Neuronal stem cell (in vitro differentiated cells): ENCODE measurements at regions not wholly inside any gene's neighbourhood (a gene's known extent, or its start where the extent isn't known, plus 50 kb on each side); places are given as distances from the start of the nearest gene placed in this dataset.

Experiments
- DNase-seq: peaks from one replicate; pipeline ENCODE4 v3.0.0-alpha.2; 2013; ENCODE audit warnings: low spot score
- H2AFZ ChIP-seq: one replicate; pipeline ENCODE4 v1.6.1; 2013; ENCODE audit warnings: mild to moderate bottlenecking, low read length, inconsistent platforms
- H2AK5ac ChIP-seq: 2 replicates; pipeline ENCODE4 v1.6.1; 2013; ENCODE audit warnings: low read depth, mild to moderate bottlenecking, inconsistent platforms, low read length, moderate library complexity, mixed read lengths
- H2BK120ac ChIP-seq: 2 replicates; pipeline ENCODE4 v1.6.1; 2013; ENCODE audit warnings: low read depth, mild to moderate bottlenecking, inconsistent platforms, low read length, moderate library complexity, mixed read lengths
- H2BK12ac ChIP-seq: one replicate; pipeline ENCODE4 v1.6.1; 2013; ENCODE audit warnings: low read length, inconsistent platforms
- H2BK15ac ChIP-seq: 2 replicates; pipeline ENCODE4 v1.6.1; 2013; ENCODE audit warnings: mild to moderate bottlenecking, low read length, inconsistent platforms, mixed read lengths
- H2BK5ac ChIP-seq: one replicate; pipeline ENCODE4 v1.6.1; 2013; ENCODE audit warnings: inconsistent platforms, mild to moderate bottlenecking, low read length, moderate library complexity
- H3K14ac ChIP-seq: one replicate; pipeline ENCODE4 v1.6.1; 2013; ENCODE audit warnings: low read length, inconsistent platforms
- H3K18ac ChIP-seq: 2 replicates; pipeline ENCODE4 v1.6.1; 2013; ENCODE audit warnings: low read length, inconsistent platforms
- H3K23ac ChIP-seq: 2 replicates; pipeline ENCODE4 v1.6.1; 2013; ENCODE audit warnings: low read depth, mild to moderate bottlenecking, mixed read lengths, low read length, inconsistent platforms; ENCODE audit not compliant: poor library complexity
- H3K27ac ChIP-seq: replicated peaks from 3 replicates; pipeline ENCODE4 v1.5.1; 2013; ENCODE audit warnings: low read length, inconsistent platforms
- H3K27me3 ChIP-seq, 3 experiments: 2 replicates each; pipeline ENCODE4 v1.6.1; 2013; ENCODE audit warnings: low read length in 3 of 3, mild to moderate bottlenecking in 2 of 3, inconsistent platforms in 1 of 3, low read depth in 1 of 3, mixed read lengths in 1 of 3, moderate library complexity in 1 of 3; ENCODE audit not compliant: control insufficient read depth in 3 of 3, insufficient read depth in 3 of 3
- H3K36me3 ChIP-seq, 2 donors: replicated peaks in 1 of 2; 2 replicates each; pipeline ENCODE4 v1.6.1; 2013; ENCODE audit warnings: low read length in 2 of 2; ENCODE audit not compliant: control insufficient read depth in 2 of 2, insufficient read depth in 2 of 2
- H3K4ac ChIP-seq: 2 replicates; pipeline ENCODE4 v1.6.1; 2013; ENCODE audit warnings: inconsistent platforms, mild to moderate bottlenecking, low read length, moderate library complexity
- H3K4me1 ChIP-seq, 2 donors: 1 replicate in 1 of 2; 2 replicates in 1 of 2; pipeline ENCODE4 v1.6.1; 2013; ENCODE audit warnings: low read length in 2 of 2, low read depth in 1 of 2; ENCODE audit not compliant: control insufficient read depth in 2 of 2, insufficient read depth in 1 of 2
- H3K4me2 ChIP-seq: one replicate; pipeline ENCODE4 v1.6.1; 2013; ENCODE audit warnings: mild to moderate bottlenecking, low read length, inconsistent platforms; ENCODE audit not compliant: insufficient read depth, poor library complexity, severe bottlenecking
- H3K4me3 ChIP-seq, 2 donors: 2 replicates each; pipeline ENCODE4 v1.5.1; 2013; ENCODE audit warnings: low read length in 2 of 2, mild to moderate bottlenecking in 2 of 2, inconsistent platforms in 1 of 2, moderate library complexity in 1 of 2
- H3K79me1 ChIP-seq: one replicate; pipeline ENCODE4 v1.6.1; 2013; ENCODE audit warnings: low read depth, mild to moderate bottlenecking, inconsistent platforms, low read length, moderate library complexity
- H3K9ac ChIP-seq: one replicate; pipeline ENCODE4 v1.6.1; 2013; ENCODE audit warnings: mild to moderate bottlenecking, low read depth, low read length, inconsistent platforms; ENCODE audit not compliant: poor library complexity
- H3K9me3 ChIP-seq, 2 donors: replicated peaks in 1 of 2; 2 replicates each; pipeline versions ENCODE3 to v1.6.1; 2013; ENCODE audit warnings: low read length in 2 of 2, mild to moderate bottlenecking in 2 of 2, inconsistent platforms in 1 of 2, low read depth in 1 of 2, mixed read lengths in 1 of 2, moderate library complexity in 1 of 2; ENCODE audit not compliant: control insufficient read depth in 2 of 2, insufficient read depth in 1 of 2
- H4K8ac ChIP-seq: one replicate; pipeline ENCODE4 v1.6.1; 2013; ENCODE audit warnings: low read depth, mild to moderate bottlenecking, inconsistent platforms, low read length, moderate library complexity
- H4K91ac ChIP-seq: one replicate; pipeline ENCODE4 v1.6.1; 2013; ENCODE audit warnings: low read length, low read depth, mild to moderate bottlenecking, inconsistent platforms; ENCODE audit not compliant: poor library complexity
- WGBS, 2 donors: extraction: QIAGEN DNeasy Blood & Tissue Kit; methylation state at CpG; one replicate each; pipeline ENCODE4 v1.1.7; 2013; ENCODE audit warnings: missing lambda C conversion rate in 2 of 2, mixed read lengths in 1 of 2; ENCODE audit not compliant: insufficient read length in 2 of 2, insufficient replicate concordance in 1 of 2; ENCODE audit errors: extremely low coverage in 2 of 2; 5-methylcytosine and 5-hydroxymethylcytosine counted together

DNA sequence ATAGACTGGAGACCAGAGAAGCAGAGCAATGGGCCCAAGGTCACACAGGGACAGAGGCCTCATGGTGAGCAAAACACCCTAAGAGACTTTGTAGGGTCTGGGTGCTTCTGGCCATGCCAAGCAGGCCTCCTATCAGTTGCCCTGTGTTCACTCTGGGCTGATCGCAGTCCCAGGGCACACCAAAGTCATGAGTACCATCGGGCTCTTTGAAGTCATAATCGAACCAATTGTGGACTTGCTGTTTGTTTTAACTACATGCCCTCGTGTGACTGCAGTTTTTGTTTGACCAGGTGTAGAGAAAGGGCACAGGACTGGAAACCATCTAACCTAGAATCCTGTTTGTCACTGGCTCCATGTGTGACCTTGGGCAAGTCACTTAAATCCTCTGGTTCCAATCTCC, 172.5 kb upstream of the CPEB2 start:
- Histone ChIP-seq H3K4me1 (no peaks in the 10 kb centered on the region), H4K91ac (no peak overlapping the region), H3K4ac (no peak overlapping the region), H3K79me1 (no peaks in the 10 kb centered on the region), H3K18ac (no peak overlapping the region), H2BK15ac (peak overlapping the region; percentile 20), H2BK120ac (no peak overlapping the region), H3K27ac (no peak overlapping the region), H2AK5ac (no peak overlapping the region), H3K4me3 (no peak overlapping the region), H3K4me2 (no peak overlapping the region), H3K27me3 (no peaks in the 10 kb centered on the region), H2BK5ac (no peak overlapping the region), H3K9me3 (no peaks in the 10 kb centered on the region), H2AFZ (no peak overlapping the region), H3K36me3 (no peaks in the 10 kb centered on the region), H4K8ac (no peak overlapping the region), H2BK12ac (no peak overlapping the region), H3K9ac (no peak overlapping the region), H3K23ac (no peak overlapping the region), H3K14ac (no peak overlapping the region)
- no peak for DNase-seq
- no CpG with 5 or more reads among the region's 4 CpGs for WGBS, 2 donors

DNA sequence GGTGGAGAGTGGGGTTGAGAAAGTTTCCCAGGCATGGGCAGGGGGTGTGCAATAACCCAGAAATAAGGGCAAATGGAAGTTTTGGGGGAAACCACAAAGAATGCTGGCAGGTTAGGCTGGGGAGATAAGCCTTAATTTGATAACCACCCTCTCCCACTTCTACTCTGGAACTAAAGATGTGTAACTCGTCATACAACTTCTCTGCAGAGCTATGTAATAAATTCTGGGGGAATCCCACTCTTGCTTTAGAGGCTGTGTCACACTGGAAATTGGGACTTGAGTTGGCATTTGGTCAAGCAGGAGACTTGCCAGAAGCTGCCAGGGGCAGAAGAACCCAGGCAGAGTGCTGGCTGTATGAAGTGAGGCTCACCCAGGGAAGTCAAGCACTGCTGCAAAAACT, 170.9 kb upstream of the CPEB2 start:
- no peak overlapping the region for H4K8ac ChIP-seq
- no CpG with 5 or more reads among the region's 1 CpG for WGBS, 2 donors
- no peaks in the 10 kb centered on the region for H3K4me1 ChIP-seq

DNA sequence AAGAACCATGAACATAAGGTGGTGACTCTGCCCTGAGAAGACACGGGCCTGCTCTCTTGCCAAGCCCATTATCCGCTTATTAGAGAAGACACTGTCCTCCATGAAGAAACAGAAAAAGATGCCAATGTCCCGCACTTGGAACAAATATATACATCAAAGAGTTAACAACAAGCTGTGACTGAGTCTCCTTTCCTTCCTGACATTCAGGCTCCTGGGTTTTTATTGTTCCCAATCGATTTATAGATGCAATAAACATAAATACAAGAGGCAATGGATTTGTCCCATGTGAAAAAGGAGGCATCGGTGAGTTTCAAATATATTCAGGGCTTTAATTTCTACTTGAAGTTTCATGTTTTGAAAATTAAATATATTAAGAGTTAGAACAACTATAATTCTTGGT, 169.2 kb upstream of the CPEB2 start:
- Histone ChIP-seq H3K9me3 (no peaks in the 10 kb centered on the region), H3K23ac (no peak overlapping the region), H3K36me3 (no peaks in the 10 kb centered on the region), H3K27ac (no peak overlapping the region), H3K4me1 (no peaks in the 10 kb centered on the region), H2AK5ac (no peak overlapping the region), H3K79me1 (no peaks in the 10 kb centered on the region), H3K27me3 (no peaks in the 10 kb centered on the region), H2BK5ac (no peak overlapping the region), H2BK15ac (no peak overlapping the region), H3K14ac (no peak overlapping the region), H2BK120ac (no peak overlapping the region), H3K18ac (no peak overlapping the region), H4K8ac (no peak overlapping the region), H3K4me2 (no peak overlapping the region), H3K4me3 (no peak overlapping the region), H3K4ac (no peak overlapping the region), H3K9ac (no peak overlapping the region), H2AFZ (no peak overlapping the region), H4K91ac (no peak overlapping the region), H2BK12ac (no peak overlapping the region)
- no CpG with 5 or more reads among the region's 5 CpGs for WGBS, 2 donors
- DNase-seq, result no peak

More for the DNA sequence above, 170.9 kb upstream of the CPEB2 start:
- DNase-seq, result no peak
- no peak overlapping the region for H3K4me2 ChIP-seq
- no peaks in the 10 kb centered on the region for H3K36me3 ChIP-seq
- H2BK120ac ChIP-seq, result no peak overlapping the region
- H3K79me1 ChIP-seq, result no peaks in the 10 kb centered on the region
- H3K9me3 ChIP-seq, result no peaks in the 10 kb centered on the region
- H2AK5ac ChIP-seq, result no peak overlapping the region
- no peak overlapping the region for H3K27ac ChIP-seq
- H3K27me3 ChIP-seq, result no peaks in the 10 kb centered on the region
- H2BK12ac ChIP-seq, result no peak overlapping the region
- no peak overlapping the region for H3K4me3 ChIP-seq
- H2AFZ ChIP-seq, result no peak overlapping the region
- no peak overlapping the region for H3K23ac ChIP-seq
- H2BK15ac ChIP-seq, result no peak overlapping the region
- no peak overlapping the region for H2BK5ac ChIP-seq
- no peak overlapping the region for H3K14ac ChIP-seq
- H3K4ac ChIP-seq, result no peak overlapping the region
- no peak overlapping the region for H3K18ac ChIP-seq
- H3K9ac ChIP-seq, result no peak overlapping the region
- no peak overlapping the region for H4K91ac ChIP-seq

DNA sequence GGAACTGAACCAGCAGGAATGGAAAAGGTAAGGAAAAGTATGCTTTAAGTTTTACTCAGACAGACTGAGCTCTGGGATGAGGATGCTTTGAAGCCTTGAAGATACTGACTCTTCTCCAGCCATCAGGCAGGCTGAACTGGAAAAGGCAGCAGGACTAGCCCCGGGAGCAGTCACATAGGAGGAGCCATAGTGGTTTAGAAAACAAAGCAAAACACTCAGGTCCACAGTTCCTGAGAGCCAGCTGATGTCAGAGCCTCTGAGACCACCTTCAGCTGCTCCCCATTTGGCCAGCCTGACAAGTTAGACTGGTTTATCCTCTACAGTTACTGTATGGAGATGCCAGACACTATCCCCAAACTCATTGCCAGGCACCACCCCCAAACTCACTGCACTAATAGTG, 167.9 kb upstream of the CPEB2 start:
- Histone ChIP-seq H3K18ac (no peak overlapping the region), H3K36me3 (no peaks in the 10 kb centered on the region), H3K9me3 (peaks cover 0 to 3% of the 10 kb centered on the region in 2 donors), H3K79me1 (no peaks in the 10 kb centered on the region), H2AK5ac (no peak overlapping the region), H3K4me3 (no peak overlapping the region), H2BK5ac (no peak overlapping the region), H3K27ac (no peak overlapping the region), H3K4me2 (no peak overlapping the region), H3K23ac (no peak overlapping the region), H2AFZ (no peak overlapping the region), H2BK12ac (no peak overlapping the region), H2BK15ac (no peak overlapping the region), H3K27me3 (no peaks in the 10 kb centered on the region), H3K14ac (no peak overlapping the region), H2BK120ac (no peak overlapping the region), H3K9ac (no peak overlapping the region), H3K4ac (no peak overlapping the region), H4K8ac (no peak overlapping the region), H4K91ac (no peak overlapping the region), H3K4me1 (no peaks in the 10 kb centered on the region)
- no peak for DNase-seq
- WGBS, 2 donors, result no CpG with 5 or more reads among the region's 1 CpG
